Endothelial cell of umbilical vein (primary cell): ENCODE measurements at regions not wholly inside any gene's neighbourhood (a gene's known extent, or its start where the extent isn't known, plus 50 kb on each side); places are given as distances from the start of the nearest gene placed in this dataset.

ENCODE experiments used
- BruUV-seq: library from RNA; stranded (reverse); fragments of 400-500 nt; replicated peaks from 2 replicates; lab custom pipeline; 2021; lab: Mats Ljungman, UMichigan
- CTCF ChIA-PET: fragments of 300-600, 350-600 bp; sonication (Branson Sonifier 250); formaldehyde crosslinking; loops from one replicate; lab custom pipeline; 2021; ENCODE audit warnings: antibody characterized with exemption, inconsistent platforms; lab: Charles Lee
- POLR2A ChIA-PET: fragments of 300-600, 350-600 bp; sonication (Branson Sonifier 250); formaldehyde crosslinking; loops from one replicate; lab custom pipeline; 2021; ENCODE audit warnings: antibody characterized with exemption, inconsistent platforms; lab: Charles Lee
- DNase-seq: peaks from one replicate; pipeline ENCODE4 v3.0.0-alpha.2; 2011; ENCODE audit warnings: low read depth, low spot score
- FAIRE-seq: peaks from 2 replicates; lab custom pipeline; 2011; peaks lifted over from hg19 to GRCh38; lab: Jason Lieb, UNC
- H2AFZ ChIP-seq: 2 replicates; pipeline ENCODE4 v1.6.0; 2012; ENCODE audit warnings: low read depth, low read length, control low read depth, inconsistent platforms
- H3K27ac ChIP-seq: 2 replicates; pipeline ENCODE4 v1.5.1; 2011; ENCODE audit warnings: low read depth, mild to moderate bottlenecking, control low read depth, low read length, moderate library complexity; ENCODE audit not compliant: insufficient read depth
- H3K27me3 ChIP-seq, 2 experiments: 2 replicates each; pipeline versions ENCODE4 v1.6.0 to v1.6.1; 2011; ENCODE audit warnings: low read length in 2 of 2, mixed read lengths in 1 of 2; ENCODE audit not compliant: control insufficient read depth in 2 of 2, insufficient read depth in 2 of 2
- H3K36me3 ChIP-seq, 2 experiments: 2 replicates in 1 of 2; 3 replicates in 1 of 2; pipeline ENCODE4 v1.5.1; 2011; ENCODE audit warnings: low read length in 2 of 2, mild to moderate bottlenecking in 1 of 2, moderate library complexity in 1 of 2; ENCODE audit not compliant: control insufficient read depth in 2 of 2, insufficient read depth in 2 of 2; ENCODE audit errors: extremely low read depth in 1 of 2
- H3K4me1 ChIP-seq: 3 replicates; pipeline ENCODE4 v1.5.1; 2011; ENCODE audit warnings: mild to moderate bottlenecking, low read length; ENCODE audit not compliant: control insufficient read depth, insufficient read depth; ENCODE audit errors: extremely low read depth
- H3K4me2 ChIP-seq: 2 replicates; pipeline ENCODE4 v1.6.1; 2011; ENCODE audit warnings: low read length, control low read depth, mixed read lengths; ENCODE audit not compliant: insufficient read depth
- H3K4me3 ChIP-seq, 3 experiments: fragments of 200-600 bp in 1 of 3; sonication (generic), shearing (Covaris generic) in 1 of 3; replicated peaks in 1 of 3; 2 replicates each; pipeline ENCODE4 v1.5.1; 2011 to 2016; ENCODE audit warnings: control low read depth in 3 of 3, low read length in 3 of 3, mild to moderate bottlenecking in 2 of 3, inconsistent platforms in 1 of 3, low read depth in 1 of 3, moderate library complexity in 1 of 3; ENCODE audit not compliant: insufficient read depth in 1 of 3
- H3K79me2 ChIP-seq: 2 replicates; pipeline ENCODE4 v1.6.0; 2012; ENCODE audit warnings: low read length, inconsistent platforms; ENCODE audit not compliant: control insufficient read depth, insufficient read depth
- H3K9ac ChIP-seq: replicated peaks from 2 replicates; pipeline ENCODE3; 2011; ENCODE audit warnings: low read length, control low read depth; ENCODE audit not compliant: insufficient read depth; ENCODE audit errors: extremely low read depth
- H3K9me1 ChIP-seq: replicated peaks from 3 replicates; pipeline ENCODE4 v1.6.0; 2011; ENCODE audit warnings: mild to moderate bottlenecking, low read length; ENCODE audit not compliant: control insufficient read depth, insufficient read depth; ENCODE audit errors: extremely low read depth
- H3K9me3 ChIP-seq: replicated peaks from 2 replicates; pipeline ENCODE4 v1.5.1; 2012; ENCODE audit warnings: low read length, inconsistent platforms; ENCODE audit not compliant: control insufficient read depth, insufficient read depth
- H4K20me1 ChIP-seq: replicated peaks from 2 replicates; pipeline ENCODE3; 2011; ENCODE audit warnings: mild to moderate bottlenecking, low read length; ENCODE audit not compliant: control insufficient read depth, insufficient read depth; ENCODE audit errors: extremely low read depth
- CTCF ChIP-seq, 2 donors: IDR thresholded peaks; 1 replicate in 1 of 2; 2 replicates in 1 of 2; pipeline ENCODE4 v1.5.1; 2011; ENCODE audit warnings: low read length in 2 of 2, mild to moderate bottlenecking in 2 of 2, moderate library complexity in 2 of 2, control low read depth in 1 of 2, inconsistent platforms in 1 of 2, low read depth in 1 of 2; ENCODE audit not compliant: insufficient read depth in 1 of 2; ENCODE audit errors: extremely low read depth in 1 of 2
- EZH2 ChIP-seq: IDR thresholded peaks from 2 replicates; pipeline ENCODE4 v1.6.1; 2012; ENCODE audit warnings: borderline replicate concordance, low read depth, mild to moderate bottlenecking, moderate library complexity, low read length, inconsistent platforms; ENCODE audit not compliant: severe bottlenecking
- FOS ChIP-seq: IDR thresholded peaks from 2 replicates; pipeline ENCODE4 v1.6.1; 2011; ENCODE audit warnings: mild to moderate bottlenecking, low read length, moderate library complexity, borderline replicate concordance; ENCODE audit not compliant: insufficient read depth
- GATA2 ChIP-seq: IDR thresholded peaks from 2 replicates; pipeline ENCODE4 v1.7.0; 2011; ENCODE audit warnings: low read depth, mild to moderate bottlenecking, moderate library complexity, mixed read lengths, low read length; ENCODE audit not compliant: insufficient read length, insufficient read depth
- JUN ChIP-seq: IDR thresholded peaks from 2 replicates; pipeline ENCODE4 v1.6.1; 2011; ENCODE audit warnings: borderline replicate concordance, low read depth; ENCODE audit not compliant: insufficient read length, insufficient read depth
- MAX ChIP-seq: IDR thresholded peaks from 2 replicates; pipeline ENCODE4 v1.6.1; 2011; ENCODE audit not compliant: insufficient read depth, insufficient read length
- MYC ChIP-seq: IDR thresholded peaks from one replicate; pipeline ENCODE4 v1.6.1; 2011; ENCODE audit warnings: mild to moderate bottlenecking, low read depth, low read length
- POLR2A ChIP-seq: IDR thresholded peaks from 2 replicates; pipeline ENCODE4 v1.6.1; 2012; ENCODE audit warnings: low read depth, mild to moderate bottlenecking, control low read depth, low read length
- POLR2AphosphoS5 ChIP-seq: IDR thresholded peaks from 2 replicates; pipeline ENCODE4 v1.6.1; 2012; ENCODE audit warnings: low read depth, mild to moderate bottlenecking, control low read depth, low read length, moderate library complexity; ENCODE audit not compliant: insufficient read depth
- dilution Hi-C: fragments of 300-500 bp; cut with MboI; formaldehyde crosslinking; loops from one replicate; pipeline ENCODE4 v1.15.0; 2019; ENCODE audit warnings: low sequenced_read_pairs; ENCODE audit not compliant: extremely low pct_ligation_motif_present
- intact Hi-C: fragments of 100-400 bp; cut with micrococcal nuclease; formaldehyde crosslinking; loops from one replicate; pipeline ENCODE4 v1.10.0; 2022

GRCh38 chr2:118689033-118689432 is 158.4 kb downstream of the EN1 start:
- FAIRE-seq: no peak
- no peak overlapping the region for H2AFZ ChIP-seq
- CTCF ChIA-PET: no interaction called here

More at GRCh38 chr2:118689033-118689432, 158.4 kb downstream of the EN1 start:
- Histone ChIP-seq H3K9me3 (no peaks in the 10 kb centered on the region), H3K9me1 (no peaks in the 10 kb centered on the region), H3K4me1 (no peaks in the 10 kb centered on the region), H3K4me3 (no peak overlapping the region), H3K27ac (no peak overlapping the region), H3K9ac (no peak overlapping the region), H3K36me3 (no peaks in the 10 kb centered on the region), H3K4me2 (no peak overlapping the region), H3K27me3 (no peaks in the 10 kb centered on the region), H3K79me2 (no peaks in the 10 kb centered on the region), H4K20me1 (no peaks in the 10 kb centered on the region)
- no peak for TF ChIP-seq JUN
- no peak for TF ChIP-seq EZH2
- TF ChIP-seq GATA2: no peak
- TF ChIP-seq FOS: no peak
- TF ChIP-seq MYC: no peak
- no peak for TF ChIP-seq CTCF (IDR thresholded peaks at IDR 0.05; ENCODE audit: extremely low read depth in 1 of 2, insufficient read depth in 1 of 2, low read depth in 1 of 2, low read length in 2 of 2)
- TF ChIP-seq MAX: no peak
- no peak for TF ChIP-seq POLR2A
- TF ChIP-seq POLR2AphosphoS5: no peak
- BruUV-seq: no TSS peak
- intact Hi-C loops: no loop called here
- dilution Hi-C loops: no loop called here
- POLR2A ChIA-PET: no interaction called here
- DNase-seq: no peak
